Spleen (tissue), 11 donors: ENCODE measurements at regions not wholly inside any gene's neighbourhood (a gene's known extent, or its start where the extent isn't known, plus 50 kb on each side); places are given as distances from the start of the nearest gene placed in this dataset.

ENCODE experiments used
- DNase-seq: peaks from one replicate; pipeline ENCODE4 v3.0.0-alpha.2; 2020
- H3K27ac ChIP-seq, 8 donors: fragments of 200-600 bp; sonication (generic) in 7 of 8; 1 replicate in 4 of 8; 2 replicates in 4 of 8; pipeline versions ENCODE4 v1.5.0 to v1.8.0; 2016 to 2021; ENCODE audit warnings: inconsistent platforms in 4 of 8, mild to moderate bottlenecking in 4 of 8, moderate library complexity in 1 of 8
- H3K27me3 ChIP-seq, 7 donors: fragments of 200-600 bp; sonication (generic) in 6 of 7; replicated peaks in 1 of 7; 1 replicate in 4 of 7; 2 replicates in 3 of 7; pipeline versions ENCODE4 v1.5.0 to v1.8.0; 2016 to 2021; ENCODE audit warnings: inconsistent platforms in 3 of 7, mild to moderate bottlenecking in 1 of 7
- H3K36me3 ChIP-seq, 6 donors: fragments of 200-600 bp; sonication (generic) in 5 of 6; 1 replicate in 4 of 6; 2 replicates in 2 of 6; pipeline versions ENCODE4 v1.5.0 to v1.8.0; 2016 to 2021; ENCODE audit warnings: inconsistent platforms in 2 of 6
- H3K4me1 ChIP-seq, 6 donors: fragments of 200-600 bp; sonication (generic) in 5 of 6; 1 replicate in 3 of 6; 2 replicates in 3 of 6; pipeline versions ENCODE4 v1.5.0 to v1.8.0; 2016 to 2021; ENCODE audit warnings: inconsistent platforms in 3 of 6
- H3K4me3 ChIP-seq, 8 donors: fragments of 200-600 bp; sonication (generic) in 7 of 8; 1 replicate in 4 of 8; 2 replicates in 4 of 8; pipeline versions ENCODE4 v1.5.0 to v1.8.0; 2016 to 2021; ENCODE audit warnings: inconsistent platforms in 4 of 8, mild to moderate bottlenecking in 4 of 8, moderate library complexity in 2 of 8
- H3K9me3 ChIP-seq, 8 donors: fragments of 200-600 bp; sonication (generic) in 7 of 8; 1 replicate in 4 of 8; 2 replicates in 4 of 8; pipeline versions ENCODE4 v1.5.0 to v1.8.0; 2016 to 2021; ENCODE audit warnings: inconsistent platforms in 4 of 8
- CTCF ChIP-seq, 11 experiments: fragments of 200-600 bp in 7 of 11; fragments of 450-650 bp in 4 of 11; sonication (generic) in 4 of 11; IDR thresholded peaks in 8 of 11; conservative IDR thresholded peaks in 3 of 11; 1 replicate in 7 of 11; 2 replicates in 4 of 11; pipeline versions ENCODE4 v1.4.0 to v1.8.0; 2016 to 2021; ENCODE audit warnings: antibody characterized with exemption in 11 of 11, inconsistent platforms in 4 of 11, mild to moderate bottlenecking in 1 of 11
- POLR2A ChIP-seq, 3 donors: fragments of 450-650 bp; IDR thresholded peaks; one replicate each; pipeline ENCODE4 v1.5.1; 2017; ENCODE audit warnings: antibody characterized with exemption in 3 of 3, mild to moderate bottlenecking in 1 of 3
- POLR2AphosphoS5 ChIP-seq, 3 donors: sonication (generic); formaldehyde crosslinking; IDR thresholded peaks; one replicate each; pipeline ENCODE4 v1.5.1; 2017; ENCODE audit warnings: antibody characterized with exemption in 3 of 3
- WGBS, 5 donors: extraction: QIAGEN DNeasy Blood & Tissue Kit in 3 of 5; methylation state at CpG; one replicate each; pipeline versions ENCODE4 v1.1.5 to v1.1.7; 2013 to 2018; 5-methylcytosine and 5-hydroxymethylcytosine counted together
- intact Hi-C: fragments of 100-400 bp; cut with DNase I; formaldehyde crosslinking; loops from one replicate; pipeline ENCODE4 v1.15.0; 2023; ENCODE audit warnings: low total_unique reads
- donor health status: healthy with polysubstance abuse.
- donor health status: DM: no; HTN: no; CAD: no; lungs with moderate emphysema.
- donor health status: DM: no; HTN: no; CAD: no.
- donor health status: Bipolar disorder and iron deficiency.
- donor health status: healthy.
- donor health status: DM: no; HTN: no; CAD: no.
- donor health status: DM: yes; HTN: yes; CAD: no.

DNA sequence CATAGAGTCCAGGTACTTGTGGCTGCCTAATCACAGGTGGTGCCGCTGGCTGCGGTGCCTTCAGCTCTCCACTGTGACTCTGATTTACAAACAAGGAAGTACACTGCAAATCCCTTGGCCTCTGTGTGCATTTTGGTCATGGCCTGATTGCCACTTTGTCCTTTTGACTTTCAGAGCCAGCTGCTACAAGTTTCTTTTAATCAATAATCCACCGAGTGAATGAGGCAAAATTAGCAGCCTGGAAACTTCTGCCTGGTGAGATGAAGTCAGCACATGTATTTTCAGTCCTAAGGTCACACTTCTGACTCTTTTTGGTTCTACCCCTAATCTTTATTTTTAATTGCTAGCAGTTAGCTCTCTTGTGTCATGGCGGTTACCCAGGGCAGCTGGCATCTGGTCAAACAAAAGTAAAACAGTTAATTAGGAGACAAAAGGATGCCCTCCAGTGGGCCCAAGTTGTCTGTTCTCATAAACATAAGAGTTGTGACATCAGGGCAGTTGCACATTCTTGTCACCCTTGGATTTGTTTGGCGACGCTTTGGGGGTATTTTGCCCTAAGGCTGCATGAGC is 62.3 kb upstream of the LNX1 start:
- Histone ChIP-seq H3K9me3 (no peaks in the 10 kb centered on the region), H3K36me3 (no peaks in the 10 kb centered on the region), H3K27me3 (no peaks in the 10 kb centered on the region), H3K4me3 (no peak overlapping the region), H3K27ac (no peak overlapping the region), H3K4me1 (no peaks in the 10 kb centered on the region)
- 75 to 86% (median 77%) methylated on average over 6 of the region's 6 CpGs for WGBS, 5 donors
- no peak for TF ChIP-seq POLR2A (IDR thresholded peaks at IDR 0.05)
- TF ChIP-seq POLR2AphosphoS5 (IDR thresholded peaks at IDR 0.05), result no peak
- TF ChIP-seq CTCF (IDR thresholded peaks at IDR 0.05 in 8 of 11, conservative IDR thresholded peaks at IDR 0.05 in 3 of 11), result no peak
- intact Hi-C loops, result no loop called here
- no peak for DNase-seq

GRCh38 chr4:53651156-53651735 is 60.0 kb upstream of the LNX1 start:
- no peaks in the 10 kb centered on the region for H3K27me3 ChIP-seq
- H3K4me3 ChIP-seq, result no peak overlapping the region
- intact Hi-C loops, result no loop called here
- H3K4me1 ChIP-seq, result peaks cover 0 to 7% (median 0%) of the 10 kb centered on the region in 6 donors
- no peaks in the 10 kb centered on the region for H3K36me3 ChIP-seq
- no peak overlapping the region for H3K27ac ChIP-seq
- WGBS, 5 donors, result 61 to 86% (median 68%) methylated on average over 7 of the region's 7 CpGs
- TF ChIP-seq POLR2A (IDR thresholded peaks at IDR 0.05), result no peak
- no peak for TF ChIP-seq CTCF (IDR thresholded peaks at IDR 0.05 in 8 of 11, conservative IDR thresholded peaks at IDR 0.05 in 3 of 11)
- no peak for TF ChIP-seq POLR2AphosphoS5 (IDR thresholded peaks at IDR 0.05)
- no peaks in the 10 kb centered on the region for H3K9me3 ChIP-seq
- DNase-seq, result no peak

DNA sequence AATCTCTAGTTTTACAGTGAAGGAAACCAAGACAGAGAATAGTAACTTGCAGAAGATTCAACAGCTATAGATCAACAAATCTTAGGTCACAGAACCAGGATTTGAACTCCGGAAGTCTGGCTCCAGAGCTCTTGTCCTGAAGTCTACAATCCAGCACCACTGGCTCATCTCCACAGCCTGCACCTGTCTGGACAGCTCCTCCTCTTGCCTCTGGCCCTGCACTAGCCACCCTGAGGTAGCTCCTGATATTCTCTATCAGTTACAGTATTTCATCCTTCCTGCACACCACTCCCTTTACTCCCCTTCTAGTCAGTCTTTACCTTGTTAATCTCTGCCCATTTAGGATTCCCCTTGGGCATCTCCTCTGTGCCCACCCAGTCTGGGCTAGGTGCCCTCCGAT is 58.1 kb upstream of the LNX1 start:
- Histone ChIP-seq H3K36me3 (no peaks in the 10 kb centered on the region), H3K27me3 (no peaks in the 10 kb centered on the region), H3K9me3 (no peaks in the 10 kb centered on the region), H3K27ac (no peak overlapping the region), H3K4me3 (no peak overlapping the region), H3K4me1 (peaks cover 0 to 7% (median 0%) of the 10 kb centered on the region in 6 donors)
- no peak for DNase-seq
- 45 to 98% (median 88%) methylated on average over 2 of the region's 2 CpGs for WGBS, 5 donors
- intact Hi-C loops, result no loop called here
- TF ChIP-seq POLR2AphosphoS5 (IDR thresholded peaks at IDR 0.05), result no peak
- TF ChIP-seq CTCF (IDR thresholded peaks at IDR 0.05 in 8 of 11, conservative IDR thresholded peaks at IDR 0.05 in 3 of 11), result no peak
- TF ChIP-seq POLR2A (IDR thresholded peaks at IDR 0.05), result no peak

DNA sequence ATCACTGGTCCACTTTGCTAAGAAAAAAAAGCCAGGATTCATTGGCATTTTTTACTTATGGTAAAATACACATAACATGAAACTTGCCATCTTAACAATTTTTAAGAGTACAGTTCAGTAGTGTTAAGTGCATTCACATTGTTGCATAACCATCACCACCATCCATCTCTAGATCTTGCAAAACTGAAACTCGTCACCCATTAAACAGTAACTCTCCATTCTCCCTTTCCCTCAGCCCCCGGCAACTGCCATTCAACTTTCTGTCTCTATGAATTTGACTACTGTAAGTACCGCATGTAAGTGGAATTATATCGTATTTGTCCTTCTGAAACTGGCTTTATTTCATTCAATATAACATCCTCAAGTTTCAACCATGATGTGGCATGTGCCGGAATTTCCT is 56.3 kb upstream of the LNX1 start:
- intact Hi-C loops, result no loop called here
- Histone ChIP-seq H3K4me3 (no peak overlapping the region), H3K27me3 (no peaks in the 10 kb centered on the region), H3K36me3 (no peaks in the 10 kb centered on the region), H3K27ac (no peak overlapping the region), H3K4me1 (peaks cover 0 to 7% (median 0%) of the 10 kb centered on the region in 6 donors), H3K9me3 (no peaks in the 10 kb centered on the region)
- no peak for DNase-seq
- WGBS, 5 donors, result 65 to 94% (median 77%) methylated on average over 5 of the region's 5 CpGs
- no peak for TF ChIP-seq POLR2A (IDR thresholded peaks at IDR 0.05)
- TF ChIP-seq POLR2AphosphoS5 (IDR thresholded peaks at IDR 0.05), result no peak
- no peak for TF ChIP-seq CTCF (IDR thresholded peaks at IDR 0.05 in 8 of 11, conservative IDR thresholded peaks at IDR 0.05 in 3 of 11)
